ENCODE measurements at regions not wholly inside any gene's neighbourhood (a gene's known extent, or its start where the extent isn't known, plus 50 kb on each side); places are given as distances from the start of the nearest gene placed in this dataset.

DNA sequence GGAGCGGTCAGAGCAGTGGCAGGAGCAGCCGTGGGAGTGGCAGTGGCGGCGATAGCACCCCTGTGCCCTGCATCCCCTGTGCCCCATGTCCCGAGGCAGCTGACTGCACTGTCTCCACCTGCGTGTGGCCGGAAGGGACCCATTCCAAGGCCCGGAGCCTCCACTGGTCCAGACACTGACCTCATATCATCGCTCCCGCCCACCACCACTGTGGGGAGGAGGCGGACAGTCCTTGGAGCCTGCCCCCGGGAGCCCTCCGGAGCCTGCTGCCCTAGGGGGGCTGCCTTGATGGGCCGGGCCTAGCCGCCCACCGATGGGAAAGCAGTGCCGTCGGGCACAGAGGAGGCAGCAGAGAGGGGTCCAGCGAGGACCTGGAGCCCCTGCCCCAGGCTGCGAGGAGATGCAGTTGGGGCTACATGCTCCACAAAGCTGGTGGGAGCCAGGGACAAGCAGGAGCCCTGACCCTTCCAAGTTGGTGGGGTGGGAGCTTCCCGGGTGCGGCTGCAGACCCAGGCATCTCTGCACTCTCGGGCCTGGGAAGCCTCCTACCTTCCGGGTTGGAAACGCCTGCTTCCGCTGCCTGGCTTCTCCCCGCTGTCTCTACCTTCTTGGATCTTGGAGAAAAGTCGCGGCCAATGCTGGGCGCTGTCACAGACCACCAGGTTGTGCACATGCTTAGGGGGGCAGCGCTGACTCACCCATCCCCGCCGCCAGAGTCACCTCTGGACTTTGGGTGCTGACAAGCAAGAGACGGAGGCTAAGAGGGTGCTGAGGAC, 283.2 kb upstream of the ROBO1 start:
- no peak overlapping the region for H3K9ac ChIP-seq (ENCODE audit: insufficient read depth in 1 of 2, low read depth in 2 of 2, low read length in 2 of 2)

More for the DNA sequence above, 283.2 kb upstream of the ROBO1 start:
- Histone ChIP-seq H3K4me1 (replicated peaks in 1 of 2; ENCODE audit: control insufficient read depth in 2 of 2, insufficient read depth in 2 of 2, low read length in 2 of 2) (no peaks in the 10 kb centered on the region), H3K4me2 (ENCODE audit: insufficient read depth, low read length) (no peak overlapping the region), H3K27me3 (ENCODE audit: control insufficient read depth in 2 of 2, insufficient read depth in 2 of 2, low read length in 2 of 2) (no peaks in the 10 kb centered on the region), H3K79me2 (ENCODE audit: control insufficient read depth, insufficient read depth, low read length) (no peaks in the 10 kb centered on the region), H4K20me1 (replicated peaks; ENCODE audit: control insufficient read depth, insufficient read depth, low read length) (no peaks in the 10 kb centered on the region), H3K9me3 (replicated peaks; ENCODE audit: control insufficient read depth, insufficient read depth, low read depth, low read length) (no peaks in the 10 kb centered on the region), H2AFZ (ENCODE audit: low read depth, low read length) (no peak overlapping the region), H3K27ac (ENCODE audit: extremely low read depth, low read depth, low read length) (no peak overlapping the region), H3K36me3 (ENCODE audit: control insufficient read depth, insufficient read depth, low read length) (no peaks in the 10 kb centered on the region), H3K9me1 (ENCODE audit: control insufficient read depth, insufficient read depth, low read length) (no peaks in the 10 kb centered on the region), H3K4me3 (no peak overlapping the region)
- ATAC-seq (no peak), DNase-seq (ENCODE audit: extremely low read depth in 1 of 4, low spot score in 3 of 4) (no peak), FAIRE-seq (no peak)
- POLR2A ChIA-PET, result no interaction called here
- no TSS peak for BruUV-seq (replicated peaks)
- CTCF ChIA-PET (ENCODE audit: low intra/inter-chr PET ratio), result no interaction called here
- in situ Hi-C loops (cut with MboI), result no loop called here
- TF ChIP-seq FIP1L1 (IDR thresholded peaks at IDR 0.05; ENCODE audit: low read depth, low read length, poor library complexity, severe bottlenecking) (no peak), HEY1 (CRISPR knock-in tag; IDR thresholded peaks at IDR 0.05; ENCODE audit: borderline replicate concordance) (no peak), EP400 (IDR thresholded peaks at IDR 0.05) (no peak), ZFP36 (IDR thresholded peaks at IDR 0.05; ENCODE audit: low read depth, low read length, partially characterized antibody) (no peak), HOXB6 (CRISPR knock-in tag; IDR thresholded peaks at IDR 0.05; ENCODE audit: borderline replicate concordance) (no peak), NR2C1 (IDR thresholded peaks at IDR 0.05) (no peak), NR2C1 (tag; IDR thresholded peaks at IDR 0.05) (no peak), ILK (tag; IDR thresholded peaks at IDR 0.05; ENCODE audit: borderline replicate concordance, low read depth) (no peak), CBX3 (IDR thresholded peaks at IDR 0.05; ENCODE audit: borderline replicate concordance in 1 of 2, low read length in 2 of 2) (no peak), TEAD1 (CRISPR knock-in tag; IDR thresholded peaks at IDR 0.05) (no peak), RHOXF2B (CRISPR knock-in tag; conservative IDR thresholded peaks at IDR 0.05) (no peak), BRF1 (IDR thresholded peaks at IDR 0.05; ENCODE audit: borderline replicate concordance, extremely low read depth, insufficient read length) (no peak)
- TF ChIP-seq, protein P1, sequence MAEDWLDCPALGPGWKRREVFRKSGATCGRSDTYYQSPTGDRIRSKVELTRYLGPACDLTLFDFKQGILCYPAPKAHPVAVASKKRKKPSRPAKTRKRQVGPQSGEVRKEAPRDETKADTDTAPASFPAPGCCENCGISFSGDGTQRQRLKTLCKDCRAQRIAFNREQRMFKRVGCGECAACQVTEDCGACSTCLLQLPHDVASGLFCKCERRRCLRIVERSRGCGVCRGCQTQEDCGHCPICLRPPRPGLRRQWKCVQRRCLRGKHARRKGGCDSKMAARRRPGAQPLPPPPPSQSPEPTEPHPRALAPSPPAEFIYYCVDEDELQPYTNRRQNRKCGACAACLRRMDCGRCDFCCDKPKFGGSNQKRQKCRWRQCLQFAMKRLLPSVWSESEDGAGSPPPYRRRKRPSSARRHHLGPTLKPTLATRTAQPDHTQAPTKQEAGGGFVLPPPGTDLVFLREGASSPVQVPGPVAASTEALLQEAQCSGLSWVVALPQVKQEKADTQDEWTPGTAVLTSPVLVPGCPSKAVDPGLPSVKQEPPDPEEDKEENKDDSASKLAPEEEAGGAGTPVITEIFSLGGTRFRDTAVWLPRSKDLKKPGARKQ (CRISPR knock-in tag; IDR thresholded peaks at IDR 0.05), result no peak
- TF ChIP-seq, protein P2, sequence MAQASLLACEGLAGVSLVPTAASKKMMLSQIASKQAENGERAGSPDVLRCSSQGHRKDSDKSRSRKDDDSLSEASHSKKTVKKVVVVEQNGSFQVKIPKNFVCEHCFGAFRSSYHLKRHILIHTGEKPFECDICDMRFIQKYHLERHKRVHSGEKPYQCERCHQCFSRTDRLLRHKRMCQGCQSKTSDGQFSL (CRISPR knock-in tag; IDR thresholded peaks at IDR 0.05), result no peak
- TF ChIP-seq, protein P2 (tag; IDR thresholded peaks at IDR 0.05), result no peak
- intact Hi-C loops (cut with micrococcal nuclease), result no loop called here
- WGBS (ENCODE audit: insufficient coverage, low coverage, missing lambda C conversion rate), result 3% methylated on average over 15 of the region's 34 CpGs

Data from K562 (cell line).